NCI-H510A (cell line): ENCODE measurements at regions not wholly inside any gene's neighbourhood (a gene's known extent, or its start where the extent isn't known, plus 50 kb on each side); places are given as distances from the start of the nearest gene placed in this dataset.

Experiments used
- DNase-seq: peaks from one replicate; lab custom pipeline; 2025; lab: John Stamatoyannopoulos, UW

- no peak for DNase-seq
Observed at GRCh38 chr4:44118971-44119680, 329.5 kb downstream of the KCTD8 start.

DNA sequence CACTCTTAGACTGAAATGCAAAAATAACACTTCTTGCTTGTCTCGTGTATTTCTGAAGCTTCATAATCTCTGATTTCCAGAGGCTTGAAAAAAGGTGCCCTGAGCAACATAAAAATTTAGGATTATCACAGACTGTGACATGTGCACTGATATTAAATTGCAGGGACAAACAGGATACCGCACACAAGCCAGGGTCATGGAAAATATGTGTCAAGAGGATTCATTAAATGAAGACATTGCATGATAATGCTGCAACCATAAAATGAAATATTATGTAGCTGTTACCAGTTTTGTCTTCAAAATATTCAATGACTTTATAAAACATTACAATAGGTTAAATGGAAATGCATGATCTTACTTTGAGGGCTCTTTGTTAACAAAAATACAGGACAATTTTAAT lies 328.0 kb downstream of the KCTD8 start:
- DNase-seq, result no peak

DNA sequence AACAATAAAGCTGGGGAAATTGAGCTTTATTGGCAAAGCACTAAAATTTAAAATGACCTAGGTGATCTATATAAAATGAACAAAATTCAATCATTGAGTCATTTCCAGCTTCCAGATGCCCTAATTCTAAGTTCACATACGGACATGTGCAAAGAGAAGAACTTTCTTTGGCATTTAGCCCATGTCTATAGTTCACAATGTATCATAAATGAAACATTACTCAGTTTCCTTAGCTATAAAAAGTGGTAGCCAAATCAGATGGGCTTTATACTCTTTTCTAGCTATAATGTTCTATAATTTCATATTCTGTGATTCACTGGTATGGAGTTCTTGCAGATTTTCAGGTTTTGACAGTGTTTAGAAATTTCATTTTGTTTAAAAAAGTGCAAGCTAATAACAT lies 327.4 kb downstream of the KCTD8 start:
- DNase-seq, result no peak
